ENCODE measurements at regions not wholly inside any gene's neighbourhood (a gene's known extent, or its start where the extent isn't known, plus 50 kb on each side); places are given as distances from the start of the nearest gene placed in this dataset.

GRCh38 chr5:51521583-51521982, 138.3 kb downstream of the ISL1 start:
- Histone ChIP-seq H3K4me2 (no peak overlapping the region), H3K4me3 (no peak overlapping the region), H3K9me2 (ENCODE audit: insufficient read depth) (no peaks in the 10 kb centered on the region), H3F3A (replicated peaks; ENCODE audit: low read depth) (no peaks in the 10 kb centered on the region), H3K36me3 (ENCODE audit: insufficient read depth) (no peaks in the 10 kb centered on the region), H3K27ac (ENCODE audit: low read depth) (no peak overlapping the region), H3K27me3 (ENCODE audit: insufficient read depth) (no peaks in the 10 kb centered on the region), H4K20me1 (replicated peaks; ENCODE audit: insufficient read depth) (no peaks in the 10 kb centered on the region), H2AFZ (no peak overlapping the region), H3K4me1 (ENCODE audit: insufficient read depth) (peaks cover 15% of the 10 kb centered on the region; the same call in 1 of the 2 replicates), H3K79me2 (replicated peaks; ENCODE audit: insufficient read depth) (no peaks in the 10 kb centered on the region)
- no peaks in the 10 kb centered on the region for H3K9me3 Mint-ChIP-seq
- no peak for DNase-seq (ENCODE audit: low spot score)
- no peak for ATAC-seq
- peaks cover 11% of the 10 kb centered on the region for H3K4me1 Mint-ChIP-seq
- H3K36me3 Mint-ChIP-seq (ENCODE audit: low read depth) = no peaks in the 10 kb centered on the region
- no peak overlapping the region for H3K4me3 Mint-ChIP-seq
- TF ChIP-seq, protein P1, sequence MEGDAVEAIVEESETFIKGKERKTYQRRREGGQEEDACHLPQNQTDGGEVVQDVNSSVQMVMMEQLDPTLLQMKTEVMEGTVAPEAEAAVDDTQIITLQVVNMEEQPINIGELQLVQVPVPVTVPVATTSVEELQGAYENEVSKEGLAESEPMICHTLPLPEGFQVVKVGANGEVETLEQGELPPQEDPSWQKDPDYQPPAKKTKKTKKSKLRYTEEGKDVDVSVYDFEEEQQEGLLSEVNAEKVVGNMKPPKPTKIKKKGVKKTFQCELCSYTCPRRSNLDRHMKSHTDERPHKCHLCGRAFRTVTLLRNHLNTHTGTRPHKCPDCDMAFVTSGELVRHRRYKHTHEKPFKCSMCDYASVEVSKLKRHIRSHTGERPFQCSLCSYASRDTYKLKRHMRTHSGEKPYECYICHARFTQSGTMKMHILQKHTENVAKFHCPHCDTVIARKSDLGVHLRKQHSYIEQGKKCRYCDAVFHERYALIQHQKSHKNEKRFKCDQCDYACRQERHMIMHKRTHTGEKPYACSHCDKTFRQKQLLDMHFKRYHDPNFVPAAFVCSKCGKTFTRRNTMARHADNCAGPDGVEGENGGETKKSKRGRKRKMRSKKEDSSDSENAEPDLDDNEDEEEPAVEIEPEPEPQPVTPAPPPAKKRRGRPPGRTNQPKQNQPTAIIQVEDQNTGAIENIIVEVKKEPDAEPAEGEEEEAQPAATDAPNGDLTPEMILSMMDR (conservative IDR thresholded peaks at IDR 0.05; ENCODE audit: low read depth in 2 of 2) = no peak
- TF ChIP-seq, protein P2, sequence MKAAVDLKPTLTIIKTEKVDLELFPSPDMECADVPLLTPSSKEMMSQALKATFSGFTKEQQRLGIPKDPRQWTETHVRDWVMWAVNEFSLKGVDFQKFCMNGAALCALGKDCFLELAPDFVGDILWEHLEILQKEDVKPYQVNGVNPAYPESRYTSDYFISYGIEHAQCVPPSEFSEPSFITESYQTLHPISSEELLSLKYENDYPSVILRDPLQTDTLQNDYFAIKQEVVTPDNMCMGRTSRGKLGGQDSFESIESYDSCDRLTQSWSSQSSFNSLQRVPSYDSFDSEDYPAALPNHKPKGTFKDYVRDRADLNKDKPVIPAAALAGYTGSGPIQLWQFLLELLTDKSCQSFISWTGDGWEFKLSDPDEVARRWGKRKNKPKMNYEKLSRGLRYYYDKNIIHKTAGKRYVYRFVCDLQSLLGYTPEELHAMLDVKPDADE (IDR thresholded peaks at IDR 0.05) = no peak
- TF ChIP-seq REST (IDR thresholded peaks at IDR 0.05; ENCODE audit: unreplicated experiment) (no peak), ZNF462 (CRISPR knock-in tag; IDR thresholded peaks at IDR 0.05) (no peak), ZNF331 (CRISPR knock-in tag; IDR thresholded peaks at IDR 0.05; ENCODE audit: low read depth) (no peak), EZH2 (IDR thresholded peaks at IDR 0.05; ENCODE audit: low read depth, unreplicated experiment) (no peak)
- H3K27ac Mint-ChIP-seq = no peak overlapping the region
- H3K27me3 Mint-ChIP-seq (ENCODE audit: insufficient read depth, low read depth, poor library complexity) = peaks cover 1% of the 10 kb centered on the region
